Left ventricle myocardium inferior (tissue), 1 donor: ENCODE measurements at regions not wholly inside any gene's neighbourhood (a gene's known extent, or its start where the extent isn't known, plus 50 kb on each side); places are given as distances from the start of the nearest gene placed in this dataset.
"Not testable (repeated sequence)": the region's sequence is repeated elsewhere in the genome, so short reads cannot be mapped to it uniquely, and the experiment has no call there.

Experiments used
- DNase-seq: peaks from one replicate; pipeline ENCODE4 v3.0.0-alpha.2; 2020
- H3K27ac ChIP-seq: fragments of 200-600 bp; replicated peaks from 2 replicates; pipeline ENCODE4 v1.8.0; 2021
- H3K27me3 ChIP-seq: fragments of 200-600 bp; 2 replicates; pipeline ENCODE4 v1.8.0; 2021; ENCODE audit warnings: low read depth
- H3K36me3 ChIP-seq: fragments of 200-600 bp; 2 replicates; pipeline ENCODE4 v1.8.0; 2021
- H3K4me1 ChIP-seq: fragments of 200-600 bp; 2 replicates; pipeline ENCODE4 v1.8.0; 2021
- H3K4me3 ChIP-seq: fragments of 200-600 bp; 2 replicates; pipeline ENCODE4 v1.8.0; 2021; ENCODE audit warnings: mild to moderate bottlenecking, moderate library complexity
- H3K9me3 ChIP-seq: fragments of 200-600 bp; replicated peaks from 2 replicates; pipeline ENCODE4 v1.8.0; 2021
- CTCF ChIP-seq: fragments of 200-600 bp; IDR thresholded peaks from 2 replicates; pipeline ENCODE4 v1.8.0; 2021; ENCODE audit warnings: antibody characterized with exemption, mild to moderate bottlenecking, borderline replicate concordance
- intact Hi-C: fragments of 100-400 bp; cut with micrococcal nuclease; formaldehyde crosslinking; loops from one replicate; pipeline ENCODE4 v1.11.0; 2022
- donor health status: DM: no; HTN: yes; CAD: no; lungs with severe emphysema.

DNA sequence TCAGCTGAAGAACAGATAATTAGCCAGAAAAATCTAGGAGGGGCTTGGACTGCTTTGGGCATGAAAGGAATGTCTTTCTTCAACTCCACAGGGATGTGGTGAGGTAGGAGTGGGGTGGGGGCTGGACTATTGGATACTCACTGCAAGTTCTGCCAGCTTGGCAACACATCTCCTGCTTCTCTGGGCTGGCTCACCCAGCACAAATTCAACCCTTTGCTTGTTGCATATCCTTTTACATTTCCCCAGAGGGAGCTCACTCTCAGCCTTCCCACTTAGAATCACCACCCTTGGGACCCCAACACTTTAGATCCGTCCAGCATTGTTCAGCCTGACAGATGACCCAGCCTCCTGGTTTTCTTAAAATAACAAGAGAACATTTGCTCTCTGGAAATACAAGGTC, 120.6 kb downstream of the KDR start:
- intact Hi-C loops, result no loop called here
- peak; percentile 26 for TF ChIP-seq CTCF
- DNase-seq, result no peak
- Histone ChIP-seq H3K4me1 (peaks cover 26% of the 10 kb centered on the region), H3K9me3 (no peaks in the 10 kb centered on the region), H3K27me3 (no peaks in the 10 kb centered on the region), H3K27ac (peak overlapping the region; percentile 41), H3K36me3 (no peaks in the 10 kb centered on the region), H3K4me3 (no peak overlapping the region)

DNA sequence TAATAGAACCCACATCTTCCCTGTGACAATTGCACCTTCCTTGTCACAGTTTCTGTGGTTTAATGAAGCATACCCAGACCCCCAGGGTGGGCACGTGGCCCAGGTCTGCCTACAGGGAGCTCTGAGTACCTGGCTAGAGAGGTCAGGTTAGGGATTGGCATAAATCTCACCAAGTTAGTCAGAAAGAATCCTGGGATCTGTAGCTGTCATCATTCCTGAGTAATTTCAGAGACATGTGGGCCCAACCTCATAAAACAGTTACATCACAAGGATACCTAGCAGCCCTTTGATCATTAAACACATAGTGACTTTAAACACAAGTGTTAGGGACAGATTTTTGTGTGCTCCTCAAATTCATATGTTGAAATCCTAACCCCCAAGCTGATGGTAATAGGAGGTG, 123.0 kb downstream of the KDR start:
- Histone ChIP-seq H3K4me3 (no peak overlapping the region), H3K9me3 (no peaks in the 10 kb centered on the region), H3K27me3 (no peaks in the 10 kb centered on the region), H3K36me3 (no peaks in the 10 kb centered on the region), H3K27ac (no peak overlapping the region), H3K4me1 (peaks cover 26% of the 10 kb centered on the region)
- intact Hi-C loops, result no loop called here
- no peak for DNase-seq
- TF ChIP-seq CTCF, result no peak

DNA sequence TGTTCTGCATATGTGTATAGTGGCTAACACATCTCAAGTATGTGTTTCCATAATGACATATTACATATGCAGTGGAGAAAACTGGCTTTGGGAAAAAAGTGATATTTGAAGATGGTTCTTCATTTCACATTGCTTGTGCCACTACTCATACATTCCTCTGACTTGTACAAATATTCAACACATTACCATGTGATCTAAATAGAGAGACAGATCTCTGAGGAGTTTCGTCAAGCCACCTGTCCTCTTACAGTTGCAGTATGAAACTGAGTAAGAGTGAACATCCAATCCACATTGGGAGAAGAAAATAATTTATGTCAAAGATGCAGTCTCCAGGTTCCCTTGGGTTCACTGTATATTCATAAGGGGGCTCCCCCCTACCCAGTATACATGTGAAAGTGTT, 123.9 kb downstream of the KDR start:
- TF ChIP-seq CTCF, result no peak
- intact Hi-C loops, result no loop called here
- peaks cover 26% of the 10 kb centered on the region for H3K4me1 ChIP-seq

DNA sequence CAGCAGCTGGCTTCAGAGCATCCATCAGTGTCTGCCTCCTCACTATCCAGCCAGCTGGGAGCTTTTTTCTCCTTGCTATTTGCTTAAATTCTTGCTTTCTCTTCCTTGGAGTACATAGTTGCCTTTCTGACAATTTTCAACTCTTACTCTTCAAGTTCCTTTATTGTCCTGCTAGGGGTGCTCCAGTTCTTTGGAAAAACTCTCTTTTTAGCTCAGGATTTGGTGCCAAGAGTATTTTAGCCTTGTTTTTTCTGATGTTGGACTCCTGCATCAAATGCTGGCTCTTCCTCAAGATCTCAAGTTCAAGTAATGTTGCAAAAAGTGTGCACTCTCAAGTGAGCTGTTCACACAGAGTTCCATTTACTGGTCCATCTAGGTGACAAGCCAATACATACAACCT, 126.4 kb downstream of the KDR start:
- H3K4me1 ChIP-seq, result peaks cover 8% of the 10 kb centered on the region
- peak; percentile 75 for TF ChIP-seq CTCF
- no peak overlapping the region for H3K4me3 ChIP-seq
- H3K27me3 ChIP-seq, result no peaks in the 10 kb centered on the region
- H3K27ac ChIP-seq, result no peak overlapping the region
- no peak for DNase-seq
- H3K36me3 ChIP-seq, result no peaks in the 10 kb centered on the region
- intact Hi-C loops, result loop anchor here (5.0 kb wide), 1 partner anchor 323 kb away; no protein-coding TSS in a partner anchor
- no peaks in the 10 kb centered on the region for H3K9me3 ChIP-seq

More for the DNA sequence above, 123.9 kb downstream of the KDR start:
- Histone ChIP-seq H3K4me3 (no peak overlapping the region), H3K27me3 (no peaks in the 10 kb centered on the region), H3K27ac (no peak overlapping the region), H3K36me3 (no peaks in the 10 kb centered on the region), H3K9me3 (no peaks in the 10 kb centered on the region)
- DNase-seq, result no peak

GRCh38 chr4:54993473-54994026, 131.8 kb downstream of the KDR start:
- H3K27me3 ChIP-seq, H3K36me3 ChIP-seq, DNase-seq, H3K27ac ChIP-seq, H3K4me3 ChIP-seq, H3K4me1 ChIP-seq, intact Hi-C loops: not testable (repeated sequence)
- H3K9me3 ChIP-seq, result peaks cover 33% of the 10 kb centered on the region

- Histone ChIP-seq H3K27me3 (no peaks in the 10 kb centered on the region), H3K27ac (no peak overlapping the region), H3K4me3 (no peak overlapping the region), H3K36me3 (no peaks in the 10 kb centered on the region), H3K9me3 (peaks cover 46% of the 10 kb centered on the region), H3K4me1 (no peaks in the 10 kb centered on the region)
- no peak for DNase-seq
- intact Hi-C loops, result no loop called here
- TF ChIP-seq CTCF, result no peak
Measured at GRCh38 chr4:54992266-54992665, 133.1 kb downstream of the KDR start.
